Choroid plexus epithelial cell (primary cell): ENCODE measurements at regions not wholly inside any gene's neighbourhood (a gene's known extent, or its start where the extent isn't known, plus 50 kb on each side); places are given as distances from the start of the nearest gene placed in this dataset.

Experiments
- DNase-seq: peaks from one replicate; pipeline ENCODE4 v3.0.0-alpha.2; 2010; ENCODE audit warnings: low read depth
- H3K4me3 ChIP-seq: 2 replicates; pipeline ENCODE4 v1.5.1; 2011; ENCODE audit warnings: low read depth, mild to moderate bottlenecking, control low read depth, low read length, moderate library complexity
- CTCF ChIP-seq: conservative IDR thresholded peaks from 2 replicates; pipeline ENCODE4 v1.5.1; 2011; ENCODE audit warnings: low read depth, mild to moderate bottlenecking, control low read depth, inconsistent platforms, low read length, moderate library complexity

GRCh38 chr2:239688840-239689239, 288.0 kb upstream of the HDAC4 start:
- TF ChIP-seq CTCF: no peak
- DNase-seq: no peak
- no peak overlapping the region for H3K4me3 ChIP-seq

- no peak for DNase-seq
- TF ChIP-seq CTCF: peak; percentile 4
- no peak overlapping the region for H3K4me3 ChIP-seq
These were observed 287.4 kb upstream of the HDAC4 start for GRCh38 chr2:239688122-239688681.

- H3K4me3 ChIP-seq: no peak overlapping the region
- DNase-seq: no peak
- TF ChIP-seq CTCF: no peak
These were observed 286.6 kb upstream of the HDAC4 start for GRCh38 chr2:239687441-239687840.

GRCh38 chr2:239685965-239686364, 285.1 kb upstream of the HDAC4 start:
- no peak for DNase-seq
- no peak overlapping the region for H3K4me3 ChIP-seq
- TF ChIP-seq CTCF: no peak

GRCh38 chr2:239685556-239685955, 284.7 kb upstream of the HDAC4 start:
- no peak overlapping the region for H3K4me3 ChIP-seq
- TF ChIP-seq CTCF: no peak
- DNase-seq: no peak

GRCh38 chr2:239684996-239685395, 284.2 kb upstream of the HDAC4 start:
- TF ChIP-seq CTCF: no peak

DNA sequence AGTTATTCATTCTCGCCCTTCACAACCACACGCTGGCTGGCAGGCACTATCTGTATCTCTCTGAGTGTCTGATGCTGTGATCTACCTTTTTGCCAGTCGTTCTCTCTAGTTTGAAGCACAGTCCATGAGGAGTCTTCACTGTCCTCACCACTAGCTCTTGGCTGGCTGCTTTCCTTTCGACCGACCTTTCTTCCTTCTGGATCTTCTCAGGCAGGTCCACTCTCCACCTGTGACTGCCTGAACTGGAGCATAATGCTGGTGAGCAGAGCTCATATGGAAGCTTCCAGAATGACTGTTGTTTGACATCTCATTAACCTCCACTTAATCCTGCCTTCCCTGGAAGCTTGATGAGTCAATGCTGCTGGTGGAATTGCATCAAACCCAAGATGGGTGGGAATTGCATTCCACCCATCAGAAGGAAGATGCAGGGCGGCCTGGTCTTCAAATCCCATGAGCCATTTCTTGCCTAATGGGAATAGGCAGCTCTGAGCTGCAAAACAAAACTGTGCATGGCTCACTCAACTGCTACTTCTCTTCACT, 283.5 kb upstream of the HDAC4 start:
- no peak for TF ChIP-seq CTCF
- DNase-seq: no peak
- H3K4me3 ChIP-seq: no peak overlapping the region

More at GRCh38 chr2:239684996-239685395, 284.2 kb upstream of the HDAC4 start:
- no peak overlapping the region for H3K4me3 ChIP-seq
- no peak for DNase-seq
